H1 (cell line): ENCODE measurements at regions not wholly inside any gene's neighbourhood (a gene's known extent, or its start where the extent isn't known, plus 50 kb on each side); places are given as distances from the start of the nearest gene placed in this dataset.

Source experiments
- CTCF ChIA-PET: fragments of 300-600 bp; sonication (Branson Sonifier 250); formaldehyde crosslinking; loops from one replicate; lab custom pipeline; 2021; ENCODE audit not compliant: partially characterized antibody; lab: Charles Lee
- POLR2A ChIA-PET: fragments of 300-600 bp; sonication (Branson Sonifier 250); formaldehyde crosslinking; loops from one replicate; lab custom pipeline; 2021; ENCODE audit warnings: inconsistent platforms; ENCODE audit not compliant: partially characterized antibody; lab: Charles Lee
- DNase-seq, 2 experiments: peaks; one replicate each; pipeline versions ENCODE4 v3.0.0 to v3.0.0-alpha.2; 2010 to 2022; ENCODE audit warnings: low spot score in 2 of 2, low read depth in 1 of 2, mixed read lengths in 1 of 2
- FAIRE-seq: peaks from 2 replicates; lab custom pipeline; 2011; peaks lifted over from hg19 to GRCh38; lab: Jason Lieb, UNC
- H2AFZ ChIP-seq: 2 replicates; pipeline ENCODE4 v1.8.1; 2012; ENCODE audit warnings: low read length, inconsistent platforms
- H2AK5ac ChIP-seq: 2 replicates; pipeline ENCODE4 v1.6.1; 2013; ENCODE audit warnings: low read depth, low read length
- H2BK120ac ChIP-seq: replicated peaks from 2 replicates; pipeline ENCODE3; 2013; ENCODE audit warnings: low read depth, low read length, inconsistent platforms
- H2BK12ac ChIP-seq: 2 replicates; pipeline ENCODE4 v1.6.1; 2013; ENCODE audit warnings: low read depth, low read length
- H2BK15ac ChIP-seq: 2 replicates; pipeline ENCODE4 v1.6.1; 2013; ENCODE audit warnings: low read length
- H2BK20ac ChIP-seq: 2 replicates; pipeline ENCODE4 v1.6.1; 2013; ENCODE audit warnings: low read length
- H2BK5ac ChIP-seq: 2 replicates; pipeline ENCODE4 v1.6.1; 2013; ENCODE audit warnings: low read depth, low read length
- H3K14ac ChIP-seq: 2 replicates; pipeline ENCODE4 v1.6.1; 2013; ENCODE audit warnings: inconsistent platforms; ENCODE audit not compliant: insufficient read length
- H3K18ac ChIP-seq: 2 replicates; pipeline ENCODE4 v1.6.1; 2013; ENCODE audit warnings: low read length; ENCODE audit errors: extremely low read depth
- H3K23ac ChIP-seq: 2 replicates; pipeline ENCODE4 v1.6.1; 2013; ENCODE audit warnings: inconsistent platforms; ENCODE audit not compliant: insufficient read length
- H3K23me2 ChIP-seq: 2 replicates; pipeline ENCODE4 v1.6.1; 2013; ENCODE audit warnings: low read depth, low read length
- H3K27ac ChIP-seq: 2 replicates; pipeline ENCODE4 v1.6.1; 2011; ENCODE audit warnings: low read depth, low read length, inconsistent platforms
- H3K27me3 ChIP-seq, 4 experiments: replicated peaks in 1 of 4; 1 replicate in 1 of 4; 2 replicates in 3 of 4; pipeline versions ENCODE4 v1.6.1 to v1.8.1; 2011 to 2013; ENCODE audit warnings: low read length in 3 of 4, mild to moderate bottlenecking in 3 of 4, inconsistent platforms in 2 of 4, mixed read lengths in 2 of 4, moderate library complexity in 1 of 4; ENCODE audit not compliant: control insufficient read depth in 3 of 4, insufficient read depth in 3 of 4; ENCODE audit errors: extremely low read depth in 1 of 4
- H3K36me3 ChIP-seq, 4 experiments: 2 replicates each; pipeline versions ENCODE4 v1.6.1 to v1.8.1; 2011 to 2013; ENCODE audit warnings: mild to moderate bottlenecking in 4 of 4, low read length in 3 of 4, moderate library complexity in 2 of 4, control low read depth in 1 of 4, inconsistent platforms in 1 of 4; ENCODE audit not compliant: insufficient read depth in 4 of 4, control insufficient read depth in 2 of 4
- H3K4ac ChIP-seq: replicated peaks from 2 replicates; pipeline ENCODE3; 2013; ENCODE audit warnings: low read length, low read depth, mixed read lengths, inconsistent platforms; ENCODE audit not compliant: insufficient read length
- H3K4me1 ChIP-seq, 4 experiments: replicated peaks in 1 of 4; 1 replicate in 1 of 4; 2 replicates in 3 of 4; pipeline versions ENCODE4 v1.6.1 to v1.8.1; 2011 to 2013; ENCODE audit warnings: low read length in 3 of 4, inconsistent platforms in 2 of 4, mixed read lengths in 1 of 4; ENCODE audit not compliant: insufficient read depth in 4 of 4, control insufficient read depth in 3 of 4
- H3K4me2 ChIP-seq, 2 experiments: 2 replicates each; pipeline versions ENCODE4 v1.6.1 to v1.8.1; 2011 to 2013; ENCODE audit warnings: low read depth in 2 of 2, low read length in 2 of 2, control low read depth in 1 of 2, inconsistent platforms in 1 of 2, mild to moderate bottlenecking in 1 of 2; ENCODE audit not compliant: insufficient read depth in 1 of 2
- H3K4me3 ChIP-seq, 4 experiments: fragments of 200-600, 300-600 bp in 1 of 4; sonication (generic), shearing (Covaris generic), sonication (Bioruptor Twin) in 1 of 4; 2 replicates each; pipeline versions ENCODE4 v1.5.1 to v1.8.1; 2011 to 2016; ENCODE audit warnings: low read length in 4 of 4, low read depth in 3 of 4, control low read depth in 2 of 4, inconsistent platforms in 2 of 4, mild to moderate bottlenecking in 2 of 4, mixed read lengths in 1 of 4, moderate library complexity in 1 of 4; ENCODE audit not compliant: insufficient read depth in 2 of 4; ENCODE audit errors: extremely low read depth in 1 of 4
- H3K56ac ChIP-seq: replicated peaks from 2 replicates; pipeline ENCODE3; 2013; ENCODE audit warnings: low read depth, mild to moderate bottlenecking, mixed read lengths, low read length, inconsistent platforms; ENCODE audit not compliant: insufficient read length
- H3K79me1 ChIP-seq: 2 replicates; pipeline ENCODE4 v1.6.1; 2013; ENCODE audit warnings: low read depth, low read length, control low read depth
- H3K79me2 ChIP-seq, 2 experiments: 2 replicates each; pipeline versions ENCODE4 v1.6.1 to v1.8.1; 2012 to 2013; ENCODE audit warnings: low read length in 2 of 2, mild to moderate bottlenecking in 2 of 2, inconsistent platforms in 1 of 2; ENCODE audit not compliant: insufficient read depth in 2 of 2, control insufficient read depth in 1 of 2
- H3K9ac ChIP-seq, 4 experiments: replicated peaks in 1 of 4; 1 replicate in 1 of 4; 2 replicates in 3 of 4; pipeline versions ENCODE4 v1.6.1 to v1.8.1; 2011 to 2013; ENCODE audit warnings: low read depth in 3 of 4, low read length in 3 of 4, control low read depth in 2 of 4, mild to moderate bottlenecking in 2 of 4, moderate library complexity in 2 of 4, inconsistent platforms in 1 of 4; ENCODE audit errors: extremely low read depth in 1 of 4
- H3K9me3 ChIP-seq, 2 experiments: 2 replicates each; pipeline versions ENCODE4 v1.6.1 to v1.8.1; 2012 to 2013; ENCODE audit warnings: mild to moderate bottlenecking in 2 of 2, moderate library complexity in 2 of 2, control low read depth in 1 of 2, inconsistent platforms in 1 of 2, low read depth in 1 of 2, low read length in 1 of 2, mixed read lengths in 1 of 2; ENCODE audit not compliant: insufficient read depth in 2 of 2
- H4K20me1 ChIP-seq, 2 experiments: replicated peaks in 1 of 2; 2 replicates each; pipeline versions ENCODE3 to v1.8.1; 2011 to 2013; ENCODE audit warnings: inconsistent platforms in 2 of 2, low read length in 2 of 2, mild to moderate bottlenecking in 1 of 2; ENCODE audit not compliant: insufficient read depth in 2 of 2, control insufficient read depth in 1 of 2
- H4K5ac ChIP-seq: 2 replicates; pipeline ENCODE4 v1.6.1; 2013; ENCODE audit warnings: low read length, low read depth, mixed read lengths, inconsistent platforms; ENCODE audit not compliant: insufficient read length
- H4K8ac ChIP-seq: 2 replicates; pipeline ENCODE4 v1.8.0; 2013; ENCODE audit warnings: mild to moderate bottlenecking, moderate library complexity, low read length, inconsistent platforms; ENCODE audit not compliant: insufficient read depth; ENCODE audit errors: extremely low read depth
- H4K91ac ChIP-seq: replicated peaks from 2 replicates; pipeline ENCODE3; 2013; ENCODE audit warnings: low read length, mixed read lengths, inconsistent platforms; ENCODE audit not compliant: insufficient read length
- CTBP2 ChIP-seq: IDR thresholded peaks from 2 replicates; pipeline ENCODE4 v1.7.0; 2011; ENCODE audit warnings: borderline replicate concordance, mild to moderate bottlenecking, moderate library complexity, mixed read lengths, low read length; ENCODE audit not compliant: insufficient read depth, insufficient read length
- RAD21 ChIP-seq, 2 experiments: IDR thresholded peaks in 1 of 2; conservative IDR thresholded peaks in 1 of 2; 2 replicates each; pipeline ENCODE4 v1.6.1; 2011; ENCODE audit warnings: low read depth in 2 of 2, low read length in 2 of 2, improper control_type of control experiment in 1 of 2, inconsistent platforms in 1 of 2, mild to moderate bottlenecking in 1 of 2, moderate library complexity in 1 of 2
- WGBS, 2 experiments: shearing (Covaris generic) in 1 of 2; methylation state at CpG; one replicate each; pipeline versions ENCODE4 v1.1.6 to v1.1.7; 2013 to 2015; ENCODE audit warnings: low lambda C conversion rate in 2 of 2, mixed read lengths in 2 of 2, inconsistent platforms in 1 of 2, low coverage in 1 of 2, missing lambda C conversion rate in 1 of 2; ENCODE audit not compliant: insufficient replicate concordance in 2 of 2, insufficient coverage in 1 of 2, insufficient read length in 1 of 2; ENCODE audit errors: extremely low coverage in 1 of 2, missing lambda C conversion rate in 1 of 2; 5-methylcytosine and 5-hydroxymethylcytosine counted together

GRCh38 chr6:4660377-4661321, 115.6 kb upstream of the CDYL start:
- peak in 1 of 2 experiments; percentile 38 for DNase-seq
- Histone ChIP-seq H3K4me3 (no peak overlapping the region), H3K4me1 (peaks cover 0 to 16% (median 5%) of the 10 kb centered on the region in 4 experiments; a peak in 6 of 7 replicates), H4K8ac (no peak overlapping the region), H2AK5ac (peak overlapping the region; percentile 65; the same call in 1 of the 2 replicates), H4K91ac (peak overlapping the region; percentile 45), H3K23me2 (no peaks in the 10 kb centered on the region), H2AFZ (no peak overlapping the region), H3K18ac (peak overlapping the region; percentile 48), H3K9me3 (no peaks in the 10 kb centered on the region), H2BK15ac (peak overlapping the region; percentile 23; the same call in 1 of the 2 replicates), H3K56ac (no peak overlapping the region), H2BK20ac (peak overlapping the region; percentile 80; the same call in 1 of the 2 replicates), H3K23ac (no peak overlapping the region), H3K79me2 (no peaks in the 10 kb centered on the region), H2BK12ac (peak overlapping the region; percentile 27; the same call in 1 of the 2 replicates), H3K27me3 (peaks cover 0 to 2% (median 0%) of the 10 kb centered on the region in 4 experiments; a peak in 3 of 7 replicates), H3K9ac (no peak overlapping the region), H2BK5ac (peak overlapping the region; percentile 18; the same call in 1 of the 2 replicates), H3K36me3 (no peaks in the 10 kb centered on the region), H3K27ac (no peak overlapping the region), H3K4ac (no peak overlapping the region), H3K14ac (no peak overlapping the region), H2BK120ac (peak overlapping the region; percentile 55), H3K79me1 (no peaks in the 10 kb centered on the region), H3K4me2 (no peak overlapping the region), H4K5ac (no peak overlapping the region), H4K20me1 (no peaks in the 10 kb centered on the region)
- ChIA-PET CTCF (interaction anchor here (1.2 kb wide), 1 partner anchor 13 kb away, joined by 3 read pairs; no protein-coding TSS in a partner anchor), POLR2A (no interaction called here)
- FAIRE-seq, result no peak
- TF ChIP-seq CTBP2 (no peak), RAD21 (IDR thresholded peaks at IDR 0.05 in 1 of 2, conservative IDR thresholded peaks at IDR 0.05 in 1 of 2; ENCODE audit: low read depth in 2 of 2, low read length in 2 of 2) (0 out of 4 replicates have a peak, but pooled peaks of 1 of the 2 experiments have one; percentile 18)
- 88% methylated on average over 18 of the region's 22 CpGs; no CpG with 5 or more reads in 1 of the 2 experiments for WGBS, 2 experiments
